HepG2 (cell line): ENCODE measurements at regions not wholly inside any gene's neighbourhood (a gene's known extent, or its start where the extent isn't known, plus 50 kb on each side); places are given as distances from the start of the nearest gene placed in this dataset.

Source experiments
- ATAC-seq: fragments of 200-7000 bp; cut with Tn5 transposase; 3 replicates; pipeline ENCODE4 v1.9.1; 2020; ENCODE audit warnings: mild to moderate bottlenecking, moderate library complexity
- BruUV-seq: library from RNA; stranded (reverse); fragments of 400-500 nt; replicated peaks from 2 replicates; lab custom pipeline; 2021; lab: Mats Ljungman, UMichigan
- CTCF ChIA-PET: fragments of 300-600 bp; formaldehyde crosslinking; extraction: SDS; loops from one replicate; lab custom pipeline; 2021; ENCODE audit warnings: low total read pairs, inconsistent platforms, low intra/inter-chr PET ratio; lab: Yijun Ruan, JAX
- POLR2A ChIA-PET: fragments of 350-600 bp; sonication (Branson Sonifier 250); formaldehyde crosslinking; loops from one replicate; lab custom pipeline; 2020; ENCODE audit warnings: antibody characterized with exemption, inconsistent platforms; lab: Yijun Ruan, JAX
- DNase-seq: peaks from one replicate; pipeline ENCODE4 v3.0.0-alpha.2; 2015; ENCODE audit warnings: low spot score
- FAIRE-seq: peaks from 3 replicates; lab custom pipeline; 2011; peaks lifted over from hg19 to GRCh38; lab: Jason Lieb, UNC
- H2AFZ ChIP-seq: one replicate; pipeline ENCODE4 v1.6.1; 2011; ENCODE audit warnings: low read length, inconsistent platforms
- H3K27ac ChIP-seq: fragments of 300-600 bp; 3 replicates; pipeline ENCODE4 v1.8.0; 2011; ENCODE audit warnings: mixed run types, mild to moderate bottlenecking, mixed read lengths, low read length, inconsistent platforms; ENCODE audit not compliant: insufficient read depth; ENCODE audit errors: extremely low read length
- H3K27me3 ChIP-seq, 2 experiments: fragments of 200-600 bp in 1 of 2; 2 replicates in 1 of 2; 3 replicates in 1 of 2; pipeline versions ENCODE4 v1.6.0 to v1.8.0; 2011; ENCODE audit warnings: low read length in 2 of 2, mild to moderate bottlenecking in 2 of 2, moderate library complexity in 2 of 2, inconsistent platforms in 1 of 2; ENCODE audit not compliant: insufficient read depth in 2 of 2, control insufficient read depth in 1 of 2
- H3K36me3 ChIP-seq, 2 experiments: fragments of 200-600 bp in 1 of 2; replicated peaks in 1 of 2; 2 replicates in 1 of 2; 3 replicates in 1 of 2; pipeline versions ENCODE4 v1.5.1 to v1.8.0; 2011; ENCODE audit warnings: low read length in 2 of 2, inconsistent platforms in 1 of 2; ENCODE audit not compliant: insufficient read depth in 2 of 2, control insufficient read depth in 1 of 2
- H3K4me1 ChIP-seq: 2 replicates; pipeline ENCODE4 v1.5.1; 2012; ENCODE audit warnings: low read length, inconsistent platforms; ENCODE audit not compliant: insufficient read depth
- H3K4me2 ChIP-seq: 2 replicates; pipeline ENCODE4 v1.6.0; 2011; ENCODE audit warnings: low read depth, low read length, inconsistent platforms
- H3K4me3 ChIP-seq, 3 experiments: fragments of 200-600 bp in 1 of 3; sonication (generic), shearing (Covaris generic) in 1 of 3; replicated peaks in 1 of 3; 2 replicates each; pipeline ENCODE4 v1.5.1; 2011 to 2016; ENCODE audit warnings: low read length in 3 of 3, inconsistent platforms in 2 of 3, low read depth in 2 of 3, mild to moderate bottlenecking in 2 of 3, control low read depth in 1 of 3, mixed read lengths in 1 of 3; ENCODE audit not compliant: insufficient read depth in 1 of 3
- H3K79me2 ChIP-seq: one replicate; pipeline ENCODE4 v1.6.1; 2011; ENCODE audit warnings: low read length, inconsistent platforms; ENCODE audit not compliant: insufficient read depth
- H3K9ac ChIP-seq: 2 replicates; pipeline ENCODE4 v1.6.0; 2011; ENCODE audit warnings: mild to moderate bottlenecking, low read depth, low read length, inconsistent platforms; ENCODE audit not compliant: insufficient read depth
- H3K9me3 ChIP-seq: 2 replicates; pipeline ENCODE4 v1.5.1; 2012; ENCODE audit warnings: mild to moderate bottlenecking, low read length
- H4K20me1 ChIP-seq: 2 replicates; pipeline ENCODE4 v1.6.0; 2011; ENCODE audit warnings: inconsistent platforms, mild to moderate bottlenecking, low read length, moderate library complexity; ENCODE audit not compliant: insufficient read depth
- ADNP ChIP-seq: sonication (generic); formaldehyde crosslinking; IDR thresholded peaks from 2 replicates; pipeline ENCODE4 v1.4.0; 2020; ENCODE audit warnings: missing genetic modification reagents
- CBX2 ChIP-seq, 2 experiments: fragments of 200-600 bp in 1 of 2; sonication (generic); formaldehyde crosslinking in 1 of 2; IDR thresholded peaks; 2 replicates each; pipeline versions ENCODE4 v1.7.0 to v1.8.1; 2018 to 2022; ENCODE audit warnings: low read depth in 2 of 2, low read length in 1 of 2, mild to moderate bottlenecking in 1 of 2, missing genetic modification reagents in 1 of 2
- GATAD2A ChIP-seq: IDR thresholded peaks from 2 replicates; pipeline ENCODE4 v1.6.1; 2016
- IRF9 ChIP-seq: sonication (generic); formaldehyde crosslinking; IDR thresholded peaks from 2 replicates; pipeline ENCODE4 v1.8.0; 2022; ENCODE audit warnings: missing genetic modification reagents, mild to moderate bottlenecking, borderline replicate concordance
- JUNB ChIP-seq: sonication (generic); formaldehyde crosslinking; IDR thresholded peaks from 2 replicates; pipeline ENCODE4 v1.8.0; 2022; ENCODE audit warnings: missing genetic modification reagents, mild to moderate bottlenecking, borderline replicate concordance
- LCORL ChIP-seq, 2 experiments: fragments of 450-650 bp in 1 of 2; sonication (generic) in 1 of 2; formaldehyde crosslinking in 1 of 2; IDR thresholded peaks; 2 replicates each; pipeline versions ENCODE4 v1.5.0 to v1.6.1; 2017 to 2020; ENCODE audit warnings: antibody characterized with exemption in 1 of 2, missing genetic modification reagents in 1 of 2
- MED13 ChIP-seq: sonication (generic); formaldehyde crosslinking; IDR thresholded peaks from 2 replicates; pipeline ENCODE4 v1.5.0; 2020; ENCODE audit warnings: missing genetic modification reagents
- ONECUT2 ChIP-seq: sonication (generic); formaldehyde crosslinking; IDR thresholded peaks from 2 replicates; pipeline ENCODE4 v1.4.0; 2020; ENCODE audit warnings: missing genetic modification reagents
- PCBP1 ChIP-seq: fragments of 200-400 bp; formaldehyde crosslinking; IDR thresholded peaks from 2 replicates; pipeline ENCODE4 v1.6.1; 2017; ENCODE audit warnings: mild to moderate bottlenecking, low read depth, low read length, borderline replicate concordance
- SOX13 ChIP-seq, 3 experiments: fragments of 450-650 bp in 1 of 3; sonication (generic) in 1 of 3; formaldehyde crosslinking in 1 of 3; IDR thresholded peaks in 2 of 3; conservative IDR thresholded peaks in 1 of 3; 2 replicates each; pipeline versions ENCODE4 v1.5.0 to v1.6.1; 2016 to 2020; ENCODE audit warnings: antibody characterized with exemption in 1 of 3, mild to moderate bottlenecking in 1 of 3, missing compliant biosample characterization in 1 of 3, missing genetic modification reagents in 1 of 3, moderate library complexity in 1 of 3
- THYN1 ChIP-seq: sonication (generic); formaldehyde crosslinking; IDR thresholded peaks from 2 replicates; pipeline ENCODE4 v1.8.1; 2023; ENCODE audit warnings: low read depth, mild to moderate bottlenecking, moderate library complexity, missing genetic modification reagents, borderline replicate concordance
- TMF1 ChIP-seq: sonication (generic); formaldehyde crosslinking; IDR thresholded peaks from 2 replicates; pipeline ENCODE4 v1.8.1; 2022; ENCODE audit warnings: low read depth, missing genetic modification reagents
- XRCC5 ChIP-seq: fragments of 200-400 bp; formaldehyde crosslinking; optimal IDR thresholded peaks from 2 replicates; pipeline ENCODE3; 2017; ENCODE audit warnings: mild to moderate bottlenecking, low read length
- YY1 ChIP-seq: IDR thresholded peaks from 2 replicates; pipeline ENCODE4 v1.6.1; 2011; ENCODE audit warnings: low read length, low read depth, moderate library complexity, mild to moderate bottlenecking; ENCODE audit not compliant: insufficient read depth, insufficient replicate concordance
- ZBTB7A ChIP-seq: sonication (generic); formaldehyde crosslinking; IDR thresholded peaks from 2 replicates; pipeline ENCODE4 v1.8.0; 2022; ENCODE audit warnings: mild to moderate bottlenecking, missing genetic modification reagents
- ZIK1 ChIP-seq: sonication (generic); formaldehyde crosslinking; IDR thresholded peaks from 2 replicates; pipeline ENCODE4 v1.5.0; 2020; ENCODE audit warnings: mild to moderate bottlenecking, low read depth, missing genetic modification reagents, borderline replicate concordance
- ZNF614 ChIP-seq: IDR thresholded peaks from 2 replicates; pipeline ENCODE4 v1.6.1; 2018; ENCODE audit warnings: missing biosample characterization, missing genetic modification reagents, inconsistent platforms, borderline replicate concordance
- ZSCAN12 ChIP-seq: sonication (generic); formaldehyde crosslinking; IDR thresholded peaks from 2 replicates; pipeline ENCODE4 v1.9.0; 2021; ENCODE audit warnings: mild to moderate bottlenecking, missing genetic modification reagents
- WGBS: methylation state at CpG from one replicate; pipeline ENCODE4 v1.1.6; 2017; ENCODE audit warnings: low lambda C conversion rate; 5-methylcytosine and 5-hydroxymethylcytosine counted together
- in situ Hi-C: cut with HindIII; loops from 2 replicates; pipeline ENCODE4 v1.10.0; 2017; ENCODE audit warnings: low pct_unique_long_range_greater_than_20kb; ENCODE audit not compliant: extremely low pct_ligation_motif_present
- intact Hi-C: fragments of 100-400 bp; cut with micrococcal nuclease; formaldehyde crosslinking; loops from one replicate; pipeline ENCODE4 v1.10.0; 2022; ENCODE audit not compliant: unreplicated experiment
- TF ChIP-seq, protein P1 (sequence below): sonication (generic); formaldehyde crosslinking; IDR thresholded peaks from 2 replicates; pipeline ENCODE4 v1.4.0; 2020; ENCODE audit warnings: missing genetic modification reagents
- TF ChIP-seq, protein P2 (sequence below): sonication (generic); formaldehyde crosslinking; IDR thresholded peaks from 2 replicates; pipeline ENCODE4 v1.4.0; 2020; ENCODE audit warnings: missing genetic modification reagents

DNA sequence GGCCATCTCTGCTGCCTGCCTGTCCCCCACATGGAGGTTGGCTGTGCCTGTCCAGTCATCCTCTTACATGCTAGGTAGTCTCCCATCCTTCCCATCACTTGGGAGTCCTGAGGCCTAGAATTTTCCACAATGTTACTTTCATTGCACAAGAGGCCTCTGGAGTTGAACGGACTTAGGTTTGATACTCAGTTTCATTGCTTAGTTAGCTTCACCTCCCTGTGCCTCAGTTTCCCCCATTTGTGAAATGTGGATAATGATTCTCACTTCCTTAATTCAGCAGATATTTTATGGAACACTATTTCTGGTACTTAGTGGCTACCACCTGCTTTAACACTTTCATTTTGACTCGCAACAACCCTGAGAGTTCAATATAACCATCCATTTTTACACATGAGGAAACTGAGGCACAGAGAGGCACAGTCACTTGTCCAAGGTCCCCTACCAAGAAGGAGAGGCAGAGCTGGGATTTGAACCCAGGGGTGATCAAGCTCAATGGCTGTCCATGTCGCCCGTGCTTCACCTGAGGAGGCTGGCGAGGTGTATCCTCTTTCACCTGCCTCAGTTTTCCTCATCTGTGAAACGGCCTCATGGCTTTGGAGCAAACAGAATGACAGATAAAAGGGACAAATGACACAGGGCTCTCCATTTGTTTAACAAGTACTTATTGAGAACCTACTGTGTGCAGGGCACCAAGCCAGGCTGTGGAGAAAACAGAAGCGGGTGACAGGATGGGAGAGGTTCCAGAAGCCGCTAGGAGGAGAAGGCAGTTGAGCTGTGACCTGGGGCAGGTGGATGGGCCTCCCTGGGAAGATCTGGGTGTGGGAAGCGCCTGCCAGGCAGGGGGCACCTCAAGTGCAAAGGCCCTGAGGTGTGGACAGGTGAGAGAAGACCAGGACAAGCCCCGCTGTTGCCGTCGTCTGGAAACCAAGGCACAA lies 154.3 kb upstream of the PTPN1 start:
- no peak overlapping the region for H2AFZ ChIP-seq
- FAIRE-seq (no peak), ATAC-seq (peak; percentile 6; the same call in 2 of the 3 replicates), DNase-seq (no peak)
- H3K79me2 ChIP-seq = no peaks in the 10 kb centered on the region
- no peaks in the 10 kb centered on the region for H3K9me3 ChIP-seq
- H4K20me1 ChIP-seq = no peaks in the 10 kb centered on the region
- H3K4me1 ChIP-seq = peaks cover 84% of the 10 kb centered on the region
- H3K27ac ChIP-seq = no peak overlapping the region
- no peak overlapping the region; a peak in 1 of 6 replicates for H3K4me3 ChIP-seq
- H3K27me3 ChIP-seq = peaks cover 8 to 48% of the 10 kb centered on the region in 2 experiments
- CTCF ChIA-PET = no interaction called here
- in situ Hi-C loops = no loop called here
- no peak overlapping the region for H3K9ac ChIP-seq
- WGBS = 47% methylated on average over 12 of the region's 12 CpGs
- H3K36me3 ChIP-seq = no peaks in the 10 kb centered on the region
- POLR2A ChIA-PET = interaction anchor here (0.7 to 1.3 kb wide), 4 partner anchors 10 to 34 kb away, joined by 3 to 10 read pairs (median 4); no protein-coding TSS in a partner anchor
- intact Hi-C loops = no loop called here
- peak overlapping the region; percentile 6; the same call in 1 of the 2 replicates for H3K4me2 ChIP-seq
- BruUV-seq = no TSS peak
- TF ChIP-seq TMF1 = no peak
- TF ChIP-seq MED13 (CRISPR knock-in tag) = no peak
- TF ChIP-seq YY1 = no peak
- TF ChIP-seq ZSCAN12 (CRISPR knock-in tag) = no peak
- TF ChIP-seq ADNP (CRISPR knock-in tag) = peak; percentile 78; the same call in 1 of the 2 replicates
- TF ChIP-seq ZNF614 = no peak
- TF ChIP-seq, protein P1, sequence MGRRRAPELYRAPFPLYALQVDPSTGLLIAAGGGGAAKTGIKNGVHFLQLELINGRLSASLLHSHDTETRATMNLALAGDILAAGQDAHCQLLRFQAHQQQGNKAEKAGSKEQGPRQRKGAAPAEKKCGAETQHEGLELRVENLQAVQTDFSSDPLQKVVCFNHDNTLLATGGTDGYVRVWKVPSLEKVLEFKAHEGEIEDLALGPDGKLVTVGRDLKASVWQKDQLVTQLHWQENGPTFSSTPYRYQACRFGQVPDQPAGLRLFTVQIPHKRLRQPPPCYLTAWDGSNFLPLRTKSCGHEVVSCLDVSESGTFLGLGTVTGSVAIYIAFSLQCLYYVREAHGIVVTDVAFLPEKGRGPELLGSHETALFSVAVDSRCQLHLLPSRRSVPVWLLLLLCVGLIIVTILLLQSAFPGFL (CRISPR knock-in tag) = no peak
- no peak for TF ChIP-seq PCBP1
- TF ChIP-seq XRCC5 = peak; percentile 35
- TF ChIP-seq THYN1 (CRISPR knock-in tag) = no peak
- TF ChIP-seq JUNB = no peak
- no peak for TF ChIP-seq ZIK1 (CRISPR knock-in tag)
- TF ChIP-seq, protein P2, sequence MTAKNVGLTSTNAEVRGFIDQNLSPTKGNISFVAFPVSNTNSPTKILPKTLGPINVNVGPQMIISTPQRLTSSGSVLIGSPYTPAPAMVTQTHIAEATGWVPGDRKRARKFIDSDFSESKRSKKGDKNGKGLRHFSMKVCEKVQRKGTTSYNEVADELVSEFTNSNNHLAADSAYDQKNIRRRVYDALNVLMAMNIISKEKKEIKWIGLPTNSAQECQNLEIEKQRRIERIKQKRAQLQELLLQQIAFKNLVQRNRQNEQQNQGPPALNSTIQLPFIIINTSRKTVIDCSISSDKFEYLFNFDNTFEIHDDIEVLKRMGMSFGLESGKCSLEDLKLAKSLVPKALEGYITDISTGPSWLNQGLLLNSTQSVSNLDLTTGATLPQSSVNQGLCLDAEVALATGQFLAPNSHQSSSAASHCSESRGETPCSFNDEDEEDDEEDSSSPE (CRISPR knock-in tag) = no peak
- no peak for TF ChIP-seq CBX2 (IDR thresholded peaks at IDR 0.05; ENCODE audit: low read depth, low read length)
- TF ChIP-seq CBX2 (CRISPR knock-in tag; IDR thresholded peaks at IDR 0.05; ENCODE audit: low read depth) = no peak
- no peak for TF ChIP-seq LCORL (IDR thresholded peaks at IDR 0.05)
- no peak for TF ChIP-seq LCORL (CRISPR knock-in tag; IDR thresholded peaks at IDR 0.05)
- no peak for TF ChIP-seq SOX13 (IDR thresholded peaks at IDR 0.05)
- no peak for TF ChIP-seq SOX13 (CRISPR knock-in tag; conservative IDR thresholded peaks at IDR 0.05 in 1 of 2, IDR thresholded peaks at IDR 0.05 in 1 of 2)
- no peak for TF ChIP-seq IRF9 (CRISPR knock-in tag)
- TF ChIP-seq GATAD2A = no peak
- TF ChIP-seq ONECUT2 = no peak
- TF ChIP-seq ZBTB7A (CRISPR knock-in tag) = no peak
